GM19239 (cell line): ENCODE measurements at regions not wholly inside any gene's neighbourhood (a gene's known extent, or its start where the extent isn't known, plus 50 kb on each side); places are given as distances from the start of the nearest gene placed in this dataset.
A peak's percentile ranks its signal among the peaks of the same experiment; 100 is the strongest.
"Not testable (repeated sequence)": the region's sequence is repeated elsewhere in the genome, so short reads cannot be mapped to it uniquely, and the experiment has no call there.

Experiments
- DNase-seq: peaks from one replicate; pipeline ENCODE4 v3.0.0; 2011; ENCODE audit warnings: low spot score; ENCODE audit not compliant: insufficient read length
- FAIRE-seq: peaks from 2 replicates; lab custom pipeline; 2011; peaks lifted over from hg19 to GRCh38; lab: Jason Lieb, UNC

DNA sequence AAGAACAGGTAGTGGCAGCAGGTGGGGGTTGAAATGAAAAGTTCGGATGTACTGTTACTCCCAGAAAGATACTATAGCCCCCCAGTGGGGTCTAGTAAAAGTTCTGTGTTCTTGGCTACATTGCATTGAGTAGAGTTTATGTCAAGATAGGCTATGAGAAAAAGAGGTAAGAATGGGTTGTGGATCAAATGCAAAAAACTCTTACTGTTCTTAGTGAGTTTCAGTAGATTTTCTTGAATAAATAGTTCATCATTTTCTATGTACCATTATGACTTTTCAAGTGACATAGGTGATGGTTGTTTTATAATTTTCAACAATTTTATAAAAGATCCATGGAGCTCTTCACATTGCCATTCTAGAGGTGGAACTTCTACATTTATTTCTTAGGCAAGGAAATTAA lies 165.4 kb downstream of the USP22 start:
- not testable (repeated sequence) for DNase-seq, FAIRE-seq

DNA sequence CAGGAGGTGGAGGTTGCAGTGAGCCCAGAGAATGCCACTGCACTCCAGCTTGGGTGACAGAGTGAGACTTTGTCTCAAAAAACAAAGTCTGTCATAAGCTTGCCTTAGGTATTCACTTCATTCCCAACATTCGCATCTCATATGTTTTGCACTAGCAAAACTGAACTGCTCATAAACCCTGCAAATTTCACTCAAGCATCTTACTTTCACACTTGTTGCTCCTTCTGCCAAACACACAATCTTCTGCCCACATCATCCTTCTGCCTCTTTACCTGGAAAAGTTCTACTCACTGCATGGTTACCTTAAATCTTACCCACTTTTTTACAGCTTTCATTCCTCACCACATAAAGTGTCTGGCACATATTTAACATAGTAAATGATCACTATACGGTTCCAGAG lies 152.5 kb downstream of the USP22 start:
- FAIRE-seq (no peak), DNase-seq (no peak)

DNA sequence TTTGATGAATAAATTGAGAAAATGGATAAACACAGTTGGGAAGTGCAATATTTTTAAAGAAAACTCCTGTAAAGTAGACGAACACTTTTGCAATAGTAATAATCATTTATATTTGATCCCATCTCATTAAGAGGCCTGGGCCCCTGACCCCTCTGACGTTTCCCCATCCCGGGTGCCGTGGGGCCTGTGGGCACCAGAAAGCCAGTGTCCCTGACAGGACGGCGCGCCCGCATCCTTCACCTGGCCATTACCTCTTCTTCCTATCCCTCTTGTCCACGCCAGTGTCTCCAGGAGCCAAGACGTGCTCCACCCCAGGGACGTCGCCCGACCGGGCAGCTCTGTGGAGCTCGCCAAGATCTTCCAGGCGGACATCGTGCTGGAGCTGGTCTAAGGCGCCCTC lies 147.4 kb downstream of the USP22 start:
- not testable (repeated sequence) for FAIRE-seq, DNase-seq

DNA sequence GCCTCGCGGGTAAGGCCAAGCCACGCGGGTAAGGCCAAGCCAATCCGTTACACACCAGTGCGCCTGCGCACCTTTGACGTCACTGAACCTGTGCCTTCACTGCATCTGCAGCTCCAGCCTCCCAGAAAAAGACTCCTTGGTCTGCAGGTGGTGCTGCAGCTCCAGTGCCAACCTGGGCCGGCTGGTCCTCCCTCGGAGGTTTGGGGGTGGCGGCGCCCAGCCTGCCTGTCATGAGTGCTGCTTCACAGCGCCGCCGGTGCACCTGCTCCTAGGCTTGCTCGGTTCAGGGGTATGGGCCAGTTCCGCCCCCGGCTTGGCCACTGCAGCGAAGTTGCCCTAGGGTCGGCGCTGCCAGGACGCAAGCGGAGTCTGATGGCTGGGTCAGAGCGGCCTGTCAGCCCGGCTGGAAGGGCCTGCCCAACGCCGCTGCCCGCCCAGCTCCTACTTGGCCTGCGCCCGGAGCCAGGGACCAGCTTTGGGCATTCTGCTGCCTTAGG lies 146.6 kb downstream of the USP22 start:
- FAIRE-seq, result no peak
- DNase-seq, result no peak

GRCh38 chr17:20898726-20899125 lies 144.1 kb downstream of the USP22 start:
- not testable (repeated sequence) for DNase-seq, FAIRE-seq

DNA sequence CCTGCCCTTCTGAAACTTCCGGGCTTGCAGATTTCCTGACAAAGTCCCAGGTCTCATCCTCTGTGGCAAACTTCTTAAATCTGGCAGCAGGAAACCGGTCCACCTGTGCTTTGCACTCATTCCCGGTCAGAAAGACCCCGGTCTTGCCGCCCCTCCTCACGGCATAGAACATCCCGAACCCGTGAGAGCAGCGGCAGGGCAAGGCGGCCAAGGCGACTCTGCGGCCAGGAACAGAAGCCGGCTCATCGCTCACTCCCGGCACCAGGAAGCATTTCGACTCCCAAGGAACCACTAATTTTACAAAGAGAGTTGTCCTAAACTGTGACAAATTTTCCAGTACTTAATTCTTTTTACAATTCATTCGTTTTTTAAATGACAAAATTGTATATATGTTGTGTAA lies 140.3 kb downstream of the USP22 start:
- not testable (repeated sequence) for DNase-seq, FAIRE-seq

DNA sequence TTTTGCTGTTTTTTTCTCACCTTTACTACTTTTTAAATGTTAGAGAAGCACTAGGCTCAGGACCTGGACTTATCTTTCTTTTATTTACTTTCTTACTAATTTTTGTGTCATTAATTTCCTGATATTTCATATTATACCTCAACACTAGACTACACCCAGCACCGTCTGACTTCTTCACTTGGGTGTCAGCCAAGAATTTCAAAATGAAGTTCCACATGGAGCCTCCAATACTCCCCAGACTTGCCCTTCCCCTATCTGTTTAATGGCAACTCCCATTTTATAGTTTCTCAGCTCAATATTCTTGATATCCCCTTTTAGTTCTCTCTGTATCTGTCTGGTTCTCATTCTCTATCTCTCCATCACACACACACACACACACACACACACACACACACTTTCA lies 139.3 kb downstream of the USP22 start:
- FAIRE-seq, DNase-seq: not testable (repeated sequence)

DNA sequence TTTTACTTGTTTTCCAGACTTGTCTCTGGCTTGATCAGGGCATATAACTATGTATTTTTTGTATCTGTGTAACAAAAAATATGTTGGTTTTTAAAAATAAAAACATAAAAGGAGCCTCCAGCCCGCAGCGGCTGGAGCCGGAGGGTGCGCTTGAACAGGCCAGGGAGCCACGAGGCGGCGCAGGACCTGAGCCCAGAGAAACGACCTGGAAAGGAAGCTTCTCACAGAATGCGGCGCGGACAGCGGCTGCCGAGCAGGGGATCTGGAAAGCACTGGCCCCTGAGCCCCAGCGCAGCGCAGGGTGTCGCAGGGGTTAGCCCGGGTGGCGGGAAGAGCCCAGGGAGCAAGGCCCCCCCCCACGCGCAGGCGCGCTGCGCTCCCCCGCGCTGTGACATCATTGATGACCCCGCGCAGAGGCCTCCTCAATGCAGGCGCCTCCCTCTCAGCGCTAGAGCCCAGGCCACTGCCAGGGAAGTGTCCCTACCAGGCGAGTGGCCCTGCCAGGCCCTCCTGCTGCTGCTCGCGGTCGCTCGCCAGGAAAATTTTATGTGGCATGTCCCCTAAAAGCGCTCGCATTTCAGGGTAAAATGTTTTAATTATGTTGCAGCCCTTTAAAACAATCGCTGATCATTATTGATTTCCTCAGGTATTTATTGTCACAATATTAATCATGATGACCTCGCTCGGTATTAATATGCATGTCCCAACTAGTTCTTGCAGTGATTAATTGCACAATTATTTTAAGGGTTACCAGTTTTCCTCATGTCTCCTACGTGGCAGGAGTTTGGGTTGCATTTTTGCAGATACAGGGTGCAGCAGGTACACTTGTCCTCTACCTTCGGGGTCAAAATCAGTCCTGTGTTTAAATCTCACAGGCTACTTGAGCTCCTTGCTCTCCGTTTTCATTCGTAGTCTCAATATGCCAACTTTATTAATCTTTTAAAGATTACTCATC lies 134.2 kb downstream of the USP22 start:
- DNase-seq, result peak; percentile 74
- no peak for FAIRE-seq

- no peak for FAIRE-seq
- DNase-seq, result no peak
These were observed 128.2 kb downstream of the USP22 start for GRCh38 chr17:20914658-20915057.

DNA sequence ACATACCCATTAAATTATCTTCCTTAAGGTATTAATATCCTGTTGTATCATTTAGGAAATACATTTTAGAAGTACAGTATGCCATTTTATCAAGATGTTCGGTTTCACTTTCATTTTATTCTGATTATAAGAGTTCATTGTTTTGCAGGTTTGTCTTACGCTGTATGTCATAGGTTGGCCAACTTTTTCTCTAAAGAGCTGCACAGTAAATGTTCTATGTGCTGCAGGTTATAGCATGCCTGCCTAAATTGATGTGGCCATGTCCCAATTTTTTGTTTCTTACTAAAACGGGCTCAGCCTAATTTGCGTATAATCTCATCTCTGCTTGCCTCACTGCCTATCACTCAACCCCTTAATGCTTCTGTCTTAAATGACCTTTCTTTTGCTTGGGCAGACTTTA lies 126.4 kb downstream of the USP22 start:
- DNase-seq (no peak), FAIRE-seq (no peak)

DNA sequence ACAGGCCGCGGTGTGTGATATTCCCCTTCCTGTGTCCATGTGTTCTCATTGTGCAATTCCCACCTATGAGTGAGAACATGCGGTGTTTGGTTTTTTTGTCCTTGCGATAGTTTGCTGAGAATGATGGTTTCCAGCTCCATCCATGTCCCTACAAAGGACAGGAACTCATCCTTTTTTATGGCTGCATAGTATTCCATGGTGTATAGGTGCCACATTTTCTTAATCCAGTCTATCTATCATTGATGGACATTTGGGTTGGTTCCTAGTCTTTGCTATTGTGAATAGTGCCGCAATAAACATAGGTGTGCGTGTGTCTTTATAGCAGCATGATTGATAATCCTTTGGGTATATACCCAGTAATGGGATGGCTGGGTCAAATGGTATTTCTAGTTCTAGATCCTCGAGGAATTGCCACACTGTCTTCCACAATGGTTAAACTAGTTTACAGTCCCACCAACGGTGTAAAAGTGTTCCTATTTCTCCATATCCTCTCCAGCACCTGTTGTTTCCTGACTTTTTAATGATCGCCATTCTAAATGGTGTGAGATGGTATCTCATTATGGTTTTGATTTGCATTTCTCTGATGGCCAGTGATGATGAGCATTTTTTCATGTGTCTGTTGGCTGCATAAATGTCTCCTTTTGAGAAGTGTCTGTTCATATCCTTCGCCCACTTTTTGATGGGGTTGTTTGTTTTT lies 125.1 kb downstream of the USP22 start:
- not testable (repeated sequence) for FAIRE-seq, DNase-seq

GRCh38 chr17:20920095-20920814 lies 122.6 kb downstream of the USP22 start:
- FAIRE-seq (no peak), DNase-seq (no peak)

DNA sequence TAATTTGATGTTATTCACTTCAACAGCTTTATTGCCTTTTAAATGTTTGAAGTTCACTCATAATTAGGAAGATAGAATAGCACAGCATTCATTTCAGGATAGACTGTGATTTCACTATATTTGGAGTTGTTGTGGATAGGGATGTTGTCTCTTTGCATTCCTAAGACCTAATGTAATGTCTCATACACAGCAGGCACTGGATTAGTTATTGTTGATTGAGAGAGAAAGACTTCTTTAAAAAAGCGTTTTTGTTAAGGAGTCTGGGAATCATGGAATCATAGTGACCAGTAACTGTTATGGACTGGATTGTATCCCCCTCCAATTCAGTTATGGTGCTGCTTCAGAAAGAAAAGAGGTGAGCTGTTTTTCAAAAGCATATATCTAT lies 122.0 kb downstream of the USP22 start:
- DNase-seq (no peak), FAIRE-seq (no peak)

GRCh38 chr17:20922128-20922670 lies 120.6 kb downstream of the USP22 start:
- FAIRE-seq (no peak), DNase-seq (no peak)

DNA sequence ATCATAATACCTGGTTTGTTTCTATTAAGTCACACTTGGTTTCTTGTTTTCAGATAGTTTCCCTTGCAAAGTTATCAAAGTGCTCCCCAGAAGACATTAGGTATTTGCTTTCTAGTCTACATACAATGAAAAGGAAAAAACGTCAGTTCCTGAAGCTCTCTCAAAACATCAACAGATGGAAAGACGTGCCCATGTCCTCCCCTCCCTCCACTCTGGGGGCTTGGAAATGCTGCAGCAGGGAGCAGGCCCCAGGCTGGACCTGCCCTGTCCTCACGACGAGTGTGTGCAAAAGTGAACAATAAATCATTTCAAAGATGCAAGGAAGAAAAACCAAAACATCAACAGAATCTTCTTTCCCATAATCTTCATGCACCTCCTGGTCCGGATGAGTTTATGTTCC lies 118.5 kb downstream of the USP22 start:
- no peak for FAIRE-seq
- DNase-seq, result no peak

- no peak for FAIRE-seq
- no peak for DNase-seq
These were observed 117.7 kb downstream of the USP22 start for GRCh38 chr17:20925091-20925490.

- DNase-seq (no peak), FAIRE-seq (no peak)
These were observed 116.9 kb downstream of the USP22 start for GRCh38 chr17:20925954-20926353.

GRCh38 chr17:20926532-20926931 lies 116.3 kb downstream of the USP22 start:
- FAIRE-seq (no peak), DNase-seq (no peak)

GRCh38 chr17:20927308-20927977 lies 115.4 kb downstream of the USP22 start:
- no peak for DNase-seq

DNA sequence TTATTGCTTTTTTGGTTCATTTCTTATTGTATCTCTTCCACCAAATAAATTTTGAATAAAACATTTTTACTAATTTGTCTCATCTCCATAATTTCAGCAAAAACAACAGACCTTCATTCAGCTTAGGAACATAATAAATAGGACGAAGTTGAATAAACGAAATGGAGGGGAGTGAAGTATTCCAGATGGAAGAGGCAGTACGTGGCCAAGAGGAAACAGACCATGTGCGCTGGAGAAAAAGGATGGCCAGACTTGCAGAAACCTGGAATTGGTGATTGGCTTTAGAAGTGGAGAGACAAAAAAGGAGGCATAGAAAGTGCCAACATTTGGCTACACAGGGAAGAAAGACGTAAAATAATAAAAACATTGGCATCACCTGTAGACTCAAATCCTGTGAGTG lies 113.5 kb downstream of the USP22 start:
- FAIRE-seq (no peak), DNase-seq (no peak)

More at GRCh38 chr17:20927308-20927977, 115.4 kb downstream of the USP22 start:
- FAIRE-seq, result no peak
